CD14-positive monocyte (primary cell): ENCODE measurements at regions not wholly inside any gene's neighbourhood (a gene's known extent, or its start where the extent isn't known, plus 50 kb on each side); places are given as distances from the start of the nearest gene placed in this dataset.

Experiments used
- DNase-seq, 3 donors: peaks; one replicate each; pipeline ENCODE4 v3.0.0-alpha.2; 2011 to 2022
- H2AFZ ChIP-seq: 2 replicates; pipeline ENCODE4 v1.6.0; 2012; ENCODE audit warnings: mild to moderate bottlenecking, low read depth, low read length, inconsistent platforms; ENCODE audit not compliant: insufficient read depth, poor library complexity, severe bottlenecking
- H3K27ac ChIP-seq, 2 donors: 1 replicate in 1 of 2; 2 replicates in 1 of 2; pipeline ENCODE4 v1.5.1; 2012 to 2013; ENCODE audit warnings: low read length in 2 of 2, control low read depth in 1 of 2, inconsistent platforms in 1 of 2, low read depth in 1 of 2, mild to moderate bottlenecking in 1 of 2
- H3K27me3 ChIP-seq, 2 donors: one replicate each; pipeline versions ENCODE4 v1.6.0 to v1.6.1; 2011 to 2013; ENCODE audit warnings: low read length in 2 of 2; ENCODE audit not compliant: control insufficient read depth in 2 of 2, insufficient read depth in 2 of 2
- H3K36me3 ChIP-seq, 2 donors: replicated peaks in 1 of 2; 1 replicate in 1 of 2; 2 replicates in 1 of 2; pipeline versions ENCODE4 v1.5.1 to v1.6.1; 2012 to 2013; ENCODE audit warnings: low read length in 2 of 2, control low read depth in 1 of 2, inconsistent platforms in 1 of 2, mild to moderate bottlenecking in 1 of 2; ENCODE audit not compliant: insufficient read depth in 2 of 2, control insufficient read depth in 1 of 2
- H3K4me1 ChIP-seq, 2 donors: 1 replicate in 1 of 2; 2 replicates in 1 of 2; pipeline versions ENCODE4 v1.5.1 to v1.6.1; 2012 to 2013; ENCODE audit warnings: low read length in 2 of 2, control low read depth in 1 of 2, inconsistent platforms in 1 of 2, mild to moderate bottlenecking in 1 of 2, moderate library complexity in 1 of 2; ENCODE audit not compliant: insufficient read depth in 2 of 2, control insufficient read depth in 1 of 2
- H3K4me2 ChIP-seq: replicated peaks from 2 replicates; pipeline ENCODE3; 2012; ENCODE audit warnings: low read length, moderate library complexity, mild to moderate bottlenecking; ENCODE audit not compliant: poor library complexity, severe bottlenecking; ENCODE audit errors: extremely low read depth
- H3K4me3 ChIP-seq, 3 experiments: fragments of 200-600 bp in 1 of 3; sonication (generic) in 1 of 3; replicated peaks in 1 of 3; 1 replicate in 2 of 3; 2 replicates in 1 of 3; pipeline ENCODE4 v1.5.1; 2011 to 2013; ENCODE audit warnings: low read length in 3 of 3, mild to moderate bottlenecking in 3 of 3, control low read depth in 2 of 3, low read depth in 2 of 3, inconsistent platforms in 1 of 3, moderate library complexity in 1 of 3
- H3K79me2 ChIP-seq: 2 replicates; pipeline ENCODE4 v1.6.0; 2012; ENCODE audit warnings: mild to moderate bottlenecking, control low read depth, inconsistent platforms, low read length, moderate library complexity; ENCODE audit not compliant: insufficient read depth
- H3K9ac ChIP-seq: 2 replicates; pipeline ENCODE4 v1.6.0; 2017; ENCODE audit warnings: low read length, mild to moderate bottlenecking; ENCODE audit not compliant: insufficient read depth, poor library complexity, severe bottlenecking
- H3K9me3 ChIP-seq, 2 donors: replicated peaks in 1 of 2; 1 replicate in 1 of 2; 2 replicates in 1 of 2; pipeline versions ENCODE4 v1.5.1 to v1.6.1; 2012 to 2013; ENCODE audit warnings: low read length in 2 of 2, control low read depth in 1 of 2; ENCODE audit not compliant: control insufficient read depth in 1 of 2, insufficient read depth in 1 of 2
- H4K20me1 ChIP-seq: 2 replicates; pipeline ENCODE4 v1.6.0; 2012; ENCODE audit warnings: mild to moderate bottlenecking, low read length, control low read depth, moderate library complexity; ENCODE audit not compliant: insufficient read depth
- H3K27ac Mint-ChIP-seq, 7 donors: one replicate each; pipeline ENCODE4 v1.8.0; 2020; ENCODE audit warnings: mild to moderate bottlenecking in 7 of 7, mixed read lengths in 7 of 7, moderate library complexity in 6 of 7, inconsistent platforms in 2 of 7
- H3K27me3 Mint-ChIP-seq, 3 donors: one replicate each; pipeline ENCODE4 v1.8.0; 2021 to 2022; ENCODE audit warnings: low read depth in 3 of 3, mild to moderate bottlenecking in 3 of 3, mixed read lengths in 3 of 3, moderate library complexity in 3 of 3, inconsistent platforms in 1 of 3
- H3K36me3 Mint-ChIP-seq, 2 donors: one replicate each; pipeline ENCODE4 v1.8.0; 2020; ENCODE audit warnings: mixed read lengths in 2 of 2, inconsistent platforms in 1 of 2, mild to moderate bottlenecking in 1 of 2
- H3K4me1 Mint-ChIP-seq: one replicate; pipeline ENCODE4 v1.8.0; 2020; ENCODE audit warnings: mild to moderate bottlenecking, mixed read lengths
- H3K4me3 Mint-ChIP-seq, 2 donors: one replicate each; pipeline ENCODE4 v1.8.0; 2020; ENCODE audit warnings: mild to moderate bottlenecking in 2 of 2, mixed read lengths in 2 of 2, moderate library complexity in 1 of 2
- H3K9me3 Mint-ChIP-seq, 7 donors: one replicate each; pipeline ENCODE4 v1.8.0; 2020 to 2022; ENCODE audit warnings: mixed read lengths in 7 of 7, mild to moderate bottlenecking in 6 of 7, moderate library complexity in 6 of 7, inconsistent platforms in 2 of 7
- WGBS: methylation state at CpG from one replicate; pipeline ENCODE4 v1.1.5; 2013; ENCODE audit warnings: missing lambda C conversion rate; ENCODE audit not compliant: insufficient coverage; 5-methylcytosine and 5-hydroxymethylcytosine counted together
- intact Hi-C, 2 donors: fragments of 100-400 bp; cut with micrococcal nuclease; formaldehyde crosslinking; loops; one replicate each; pipeline versions ENCODE4 v1.15.0 to v1.15.1; 2023
- TF ChIP-seq, protein P1 (sequence below): fragments of 200-600 bp; IDR thresholded peaks from one replicate; pipeline ENCODE4 v1.8.0; 2022; ENCODE audit warnings: antibody characterized with exemption, mild to moderate bottlenecking

DNA sequence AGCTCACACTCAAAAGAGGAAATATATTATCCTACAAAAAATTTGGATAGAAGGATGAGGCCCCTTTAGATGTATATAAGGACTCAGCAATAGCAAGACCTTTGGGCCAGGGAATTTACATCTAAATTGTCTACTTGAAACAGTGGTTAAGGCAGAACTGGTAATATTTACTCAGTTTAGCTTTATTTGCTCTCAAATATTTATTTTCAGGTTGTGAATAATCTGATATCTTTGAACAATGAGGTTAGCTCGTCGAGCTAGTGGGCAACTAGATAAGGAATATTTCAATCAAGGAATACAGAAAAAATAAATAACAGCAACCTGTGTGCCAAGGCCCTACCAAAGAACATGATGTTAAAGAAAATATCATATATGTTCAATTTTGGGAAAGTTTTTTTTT is 966.3 kb downstream of the DTWD2 start:
- Histone ChIP-seq H3K27ac (no peak overlapping the region), H3K9ac (no peak overlapping the region), H3K9me3 (no peaks in the 10 kb centered on the region), H3K36me3 (no peaks in the 10 kb centered on the region), H4K20me1 (no peaks in the 10 kb centered on the region), H3K4me2 (no peak overlapping the region), H3K79me2 (no peaks in the 10 kb centered on the region), H2AFZ (no peak overlapping the region), H3K4me1 (no peaks in the 10 kb centered on the region), H3K27me3 (no peaks in the 10 kb centered on the region), H3K4me3 (no peak overlapping the region)
- TF ChIP-seq, protein P1, sequence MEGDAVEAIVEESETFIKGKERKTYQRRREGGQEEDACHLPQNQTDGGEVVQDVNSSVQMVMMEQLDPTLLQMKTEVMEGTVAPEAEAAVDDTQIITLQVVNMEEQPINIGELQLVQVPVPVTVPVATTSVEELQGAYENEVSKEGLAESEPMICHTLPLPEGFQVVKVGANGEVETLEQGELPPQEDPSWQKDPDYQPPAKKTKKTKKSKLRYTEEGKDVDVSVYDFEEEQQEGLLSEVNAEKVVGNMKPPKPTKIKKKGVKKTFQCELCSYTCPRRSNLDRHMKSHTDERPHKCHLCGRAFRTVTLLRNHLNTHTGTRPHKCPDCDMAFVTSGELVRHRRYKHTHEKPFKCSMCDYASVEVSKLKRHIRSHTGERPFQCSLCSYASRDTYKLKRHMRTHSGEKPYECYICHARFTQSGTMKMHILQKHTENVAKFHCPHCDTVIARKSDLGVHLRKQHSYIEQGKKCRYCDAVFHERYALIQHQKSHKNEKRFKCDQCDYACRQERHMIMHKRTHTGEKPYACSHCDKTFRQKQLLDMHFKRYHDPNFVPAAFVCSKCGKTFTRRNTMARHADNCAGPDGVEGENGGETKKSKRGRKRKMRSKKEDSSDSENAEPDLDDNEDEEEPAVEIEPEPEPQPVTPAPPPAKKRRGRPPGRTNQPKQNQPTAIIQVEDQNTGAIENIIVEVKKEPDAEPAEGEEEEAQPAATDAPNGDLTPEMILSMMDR = no peak
- WGBS = no CpG with 5 or more reads among the region's 2 CpGs
- intact Hi-C loops = no loop called here
- Mint-ChIP-seq H3K27ac (no peak overlapping the region), H3K36me3 (no peaks in the 10 kb centered on the region), H3K27me3 (no peaks in the 10 kb centered on the region), H3K4me1 (no peaks in the 10 kb centered on the region), H3K9me3 (peaks cover 0 to 3% (median 0%) of the 10 kb centered on the region in 7 donors), H3K4me3 (no peak overlapping the region)
- no peak for DNase-seq

GRCh38 chr5:118017536-118017935 is 970.8 kb downstream of the DTWD2 start:
- DNase-seq = no peak
- no peaks in the 10 kb centered on the region for H3K27me3 ChIP-seq
- no peaks in the 10 kb centered on the region for H4K20me1 ChIP-seq
- H3K4me2 ChIP-seq = no peak overlapping the region
- no peaks in the 10 kb centered on the region for H3K79me2 ChIP-seq
- no peaks in the 10 kb centered on the region for H3K36me3 Mint-ChIP-seq
- WGBS = no CpG with 5 or more reads among the region's 5 CpGs
- H2AFZ ChIP-seq = no peak overlapping the region
- peaks cover 0 to 5% (median 0%) of the 10 kb centered on the region in 7 donors for H3K9me3 Mint-ChIP-seq
- H3K27me3 Mint-ChIP-seq = no peaks in the 10 kb centered on the region
- no peak overlapping the region for H3K4me3 Mint-ChIP-seq
- intact Hi-C loops = no loop called here
- H3K4me1 Mint-ChIP-seq = no peaks in the 10 kb centered on the region
- TF ChIP-seq, protein P1 = no peak
- H3K4me1 ChIP-seq = no peaks in the 10 kb centered on the region
- H3K4me3 ChIP-seq = no peak overlapping the region
- no peaks in the 10 kb centered on the region for H3K36me3 ChIP-seq
- no peak overlapping the region for H3K27ac ChIP-seq
- no peak overlapping the region for H3K27ac Mint-ChIP-seq
- no peak overlapping the region for H3K9ac ChIP-seq
- H3K9me3 ChIP-seq = no peaks in the 10 kb centered on the region
